ENCODE measurements at regions not wholly inside any gene's neighbourhood (a gene's known extent, or its start where the extent isn't known, plus 50 kb on each side); places are given as distances from the start of the nearest gene placed in this dataset.

DNA sequence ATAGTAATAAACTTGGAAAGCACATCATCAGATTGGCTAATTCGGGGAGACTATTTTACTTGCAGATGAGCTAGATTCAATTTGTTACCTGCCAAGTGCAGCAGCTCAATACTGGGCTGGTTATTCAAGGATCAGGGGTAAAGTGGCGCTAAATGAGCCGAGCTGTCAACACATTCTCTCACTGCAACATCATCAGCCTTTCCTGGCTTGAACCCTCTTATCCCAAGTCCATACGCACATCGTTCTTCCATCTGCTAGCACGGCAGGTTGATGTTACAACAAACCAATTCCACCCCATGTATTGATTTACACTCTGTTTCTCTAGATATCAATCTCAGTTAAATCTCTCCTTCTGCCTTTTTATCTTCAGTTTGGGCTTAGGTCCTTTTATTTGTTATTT is 2101.5 kb upstream of the AGA start:
- no peak for TF ChIP-seq POLR2A (IDR thresholded peaks at IDR 0.05)
- TF ChIP-seq, protein P1, sequence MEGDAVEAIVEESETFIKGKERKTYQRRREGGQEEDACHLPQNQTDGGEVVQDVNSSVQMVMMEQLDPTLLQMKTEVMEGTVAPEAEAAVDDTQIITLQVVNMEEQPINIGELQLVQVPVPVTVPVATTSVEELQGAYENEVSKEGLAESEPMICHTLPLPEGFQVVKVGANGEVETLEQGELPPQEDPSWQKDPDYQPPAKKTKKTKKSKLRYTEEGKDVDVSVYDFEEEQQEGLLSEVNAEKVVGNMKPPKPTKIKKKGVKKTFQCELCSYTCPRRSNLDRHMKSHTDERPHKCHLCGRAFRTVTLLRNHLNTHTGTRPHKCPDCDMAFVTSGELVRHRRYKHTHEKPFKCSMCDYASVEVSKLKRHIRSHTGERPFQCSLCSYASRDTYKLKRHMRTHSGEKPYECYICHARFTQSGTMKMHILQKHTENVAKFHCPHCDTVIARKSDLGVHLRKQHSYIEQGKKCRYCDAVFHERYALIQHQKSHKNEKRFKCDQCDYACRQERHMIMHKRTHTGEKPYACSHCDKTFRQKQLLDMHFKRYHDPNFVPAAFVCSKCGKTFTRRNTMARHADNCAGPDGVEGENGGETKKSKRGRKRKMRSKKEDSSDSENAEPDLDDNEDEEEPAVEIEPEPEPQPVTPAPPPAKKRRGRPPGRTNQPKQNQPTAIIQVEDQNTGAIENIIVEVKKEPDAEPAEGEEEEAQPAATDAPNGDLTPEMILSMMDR (IDR thresholded peaks at IDR 0.05 in 8 of 11, conservative IDR thresholded peaks at IDR 0.05 in 3 of 11), result no peak
